ENCODE measurements at regions not wholly inside any gene's neighbourhood (a gene's known extent, or its start where the extent isn't known, plus 50 kb on each side); places are given as distances from the start of the nearest gene placed in this dataset.

DNA sequence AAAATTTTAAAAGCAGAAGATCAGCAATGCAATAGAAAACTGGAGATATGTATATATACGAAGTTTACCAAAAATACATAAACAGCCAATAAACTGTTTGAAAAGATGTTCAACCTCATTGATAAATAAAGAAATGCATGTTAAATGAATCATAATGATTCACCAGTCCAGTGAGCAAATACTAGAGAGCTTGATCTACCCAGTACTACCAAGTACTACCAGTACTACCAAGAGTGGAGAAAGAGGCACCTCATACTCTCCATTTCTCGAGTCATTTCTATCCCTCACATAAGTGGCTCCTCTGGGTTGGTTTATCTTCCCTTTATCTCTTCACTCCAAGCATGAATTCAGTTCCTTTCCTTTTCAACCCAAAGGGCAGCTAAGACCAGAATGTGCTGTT is 138.9 kb downstream of the MREG start:
- H3K27me3 ChIP-seq (ENCODE audit: control insufficient read depth, insufficient read depth, low read length): no peaks in the 10 kb centered on the region
- ChIA-PET CTCF (interaction anchor here (1.2 kb wide), 1 partner anchor 46 kb away, joined by 3 read pairs; no protein-coding TSS in a partner anchor), POLR2A (no interaction called here)
- TF ChIP-seq, protein P1, sequence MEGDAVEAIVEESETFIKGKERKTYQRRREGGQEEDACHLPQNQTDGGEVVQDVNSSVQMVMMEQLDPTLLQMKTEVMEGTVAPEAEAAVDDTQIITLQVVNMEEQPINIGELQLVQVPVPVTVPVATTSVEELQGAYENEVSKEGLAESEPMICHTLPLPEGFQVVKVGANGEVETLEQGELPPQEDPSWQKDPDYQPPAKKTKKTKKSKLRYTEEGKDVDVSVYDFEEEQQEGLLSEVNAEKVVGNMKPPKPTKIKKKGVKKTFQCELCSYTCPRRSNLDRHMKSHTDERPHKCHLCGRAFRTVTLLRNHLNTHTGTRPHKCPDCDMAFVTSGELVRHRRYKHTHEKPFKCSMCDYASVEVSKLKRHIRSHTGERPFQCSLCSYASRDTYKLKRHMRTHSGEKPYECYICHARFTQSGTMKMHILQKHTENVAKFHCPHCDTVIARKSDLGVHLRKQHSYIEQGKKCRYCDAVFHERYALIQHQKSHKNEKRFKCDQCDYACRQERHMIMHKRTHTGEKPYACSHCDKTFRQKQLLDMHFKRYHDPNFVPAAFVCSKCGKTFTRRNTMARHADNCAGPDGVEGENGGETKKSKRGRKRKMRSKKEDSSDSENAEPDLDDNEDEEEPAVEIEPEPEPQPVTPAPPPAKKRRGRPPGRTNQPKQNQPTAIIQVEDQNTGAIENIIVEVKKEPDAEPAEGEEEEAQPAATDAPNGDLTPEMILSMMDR (IDR thresholded peaks at IDR 0.05; ENCODE audit: insufficient read depth, low read depth, low read length): no peak
- H3K36me3 ChIP-seq (ENCODE audit: control insufficient read depth, insufficient read depth, low read length): no peaks in the 10 kb centered on the region
- DNase-seq (ENCODE audit: low read depth): no peak
- no peak overlapping the region for H3K4me3 ChIP-seq (ENCODE audit: low read depth, low read length)

- ChIA-PET CTCF (interaction anchor here (0.5 kb wide), 1 partner anchor 584 kb away, joined by 3 read pairs; no protein-coding TSS in a partner anchor), POLR2A (no interaction called here)
- Histone ChIP-seq H3K4me3 (ENCODE audit: low read depth, low read length) (no peak overlapping the region), H3K36me3 (ENCODE audit: control insufficient read depth, insufficient read depth, low read length) (no peaks in the 10 kb centered on the region), H3K27me3 (ENCODE audit: control insufficient read depth, insufficient read depth, low read length) (no peaks in the 10 kb centered on the region)
- TF ChIP-seq, protein P1 (IDR thresholded peaks at IDR 0.05; ENCODE audit: insufficient read depth, low read depth, low read length): peak; percentile 21; the same call in 1 of the 2 replicates
- DNase-seq (ENCODE audit: low read depth): no peak
Measured at GRCh38 chr2:215870986-215871385, 142.4 kb downstream of the MREG start.

- H3K4me3 ChIP-seq (ENCODE audit: low read depth, low read length): no peak overlapping the region
- CTCF ChIA-PET: no interaction called here
- DNase-seq (ENCODE audit: low read depth): peak; percentile 53
- POLR2A ChIA-PET: no interaction called here
- H3K36me3 ChIP-seq (ENCODE audit: control insufficient read depth, insufficient read depth, low read length): no peaks in the 10 kb centered on the region
- no peaks in the 10 kb centered on the region for H3K27me3 ChIP-seq (ENCODE audit: control insufficient read depth, insufficient read depth, low read length)
- TF ChIP-seq, protein P1 (IDR thresholded peaks at IDR 0.05; ENCODE audit: insufficient read depth, low read depth, low read length): no peak
Measured at GRCh38 chr2:215870088-215870490, 143.3 kb downstream of the MREG start.

- POLR2A ChIA-PET: no interaction called here
- CTCF ChIA-PET: interaction anchor here (0.9 kb wide), 2 partner anchors 18 to 41 kb away, joined by 3 to 4 read pairs; no protein-coding TSS in a partner anchor
- no peak overlapping the region for H3K4me3 ChIP-seq (ENCODE audit: low read depth, low read length)
- H3K36me3 ChIP-seq (ENCODE audit: control insufficient read depth, insufficient read depth, low read length): no peaks in the 10 kb centered on the region
- H3K27me3 ChIP-seq (ENCODE audit: control insufficient read depth, insufficient read depth, low read length): no peaks in the 10 kb centered on the region
- TF ChIP-seq, protein P1 (IDR thresholded peaks at IDR 0.05; ENCODE audit: insufficient read depth, low read depth, low read length): no peak
- no peak for DNase-seq (ENCODE audit: low read depth)
Measured at GRCh38 chr2:215868846-215869543, 144.4 kb downstream of the MREG start.

GRCh38 chr2:215866606-215867005 is 146.7 kb downstream of the MREG start:
- POLR2A ChIA-PET: no interaction called here
- CTCF ChIA-PET: interaction anchor here (1.1 kb wide), 1 partner anchor 26 kb away, joined by 3 read pairs; no protein-coding TSS in a partner anchor
- Histone ChIP-seq H3K27me3 (ENCODE audit: control insufficient read depth, insufficient read depth, low read length) (no peaks in the 10 kb centered on the region), H3K36me3 (ENCODE audit: control insufficient read depth, insufficient read depth, low read length) (no peaks in the 10 kb centered on the region), H3K4me3 (ENCODE audit: low read depth, low read length) (no peak overlapping the region)
- DNase-seq (ENCODE audit: low read depth): no peak
- TF ChIP-seq, protein P1 (IDR thresholded peaks at IDR 0.05; ENCODE audit: insufficient read depth, low read depth, low read length): no peak

All from BJ (cell line).